Common myeloid progenitor, CD34-positive (primary cell): ENCODE measurements at regions not wholly inside any gene's neighbourhood (a gene's known extent, or its start where the extent isn't known, plus 50 kb on each side); places are given as distances from the start of the nearest gene placed in this dataset.
"Not testable (repeated sequence)": the region's sequence is repeated elsewhere in the genome, so short reads cannot be mapped to it uniquely, and the experiment has no call there.

Experiments used
- CTCF ChIA-PET: fragments of 350-600 bp; sonication (Branson Sonifier 250); formaldehyde crosslinking; loops from one replicate; lab custom pipeline; 2021; ENCODE audit warnings: antibody characterized with exemption; lab: Charles Lee
- POLR2A ChIA-PET: fragments of 350-600 bp; sonication (Branson Sonifier 250); formaldehyde crosslinking; loops from one replicate; lab custom pipeline; 2021; ENCODE audit warnings: antibody characterized with exemption; lab: Charles Lee
- DNase-seq, 3 donors: peaks; one replicate each; pipeline versions ENCODE4 v3.0.0 to v3.0.0-alpha.2; 2013
- H3K27ac ChIP-seq, 2 experiments: 1 replicate in 1 of 2; 2 replicates in 1 of 2; pipeline ENCODE4 v1.7.0; 2013; ENCODE audit warnings: inconsistent platforms in 2 of 2, low read length in 2 of 2, mild to moderate bottlenecking in 2 of 2, low read depth in 1 of 2, moderate library complexity in 1 of 2; ENCODE audit not compliant: severe bottlenecking in 2 of 2, insufficient read depth in 1 of 2, poor library complexity in 1 of 2
- H3K27me3 ChIP-seq, 5 experiments: replicated peaks in 2 of 5; 1 replicate in 3 of 5; 2 replicates in 2 of 5; pipeline versions ENCODE4 v1.6.1 to v1.7.0; 2013; ENCODE audit warnings: low read length in 4 of 5, mild to moderate bottlenecking in 2 of 5, moderate library complexity in 2 of 5, inconsistent platforms in 1 of 5; ENCODE audit not compliant: insufficient read depth in 5 of 5, control insufficient read depth in 4 of 5
- H3K36me3 ChIP-seq, 4 experiments: 1 replicate in 2 of 4; 2 replicates in 2 of 4; pipeline versions ENCODE4 v1.6.1 to v1.7.0; 2013; ENCODE audit warnings: low read length in 3 of 4, control low read depth in 1 of 4, mild to moderate bottlenecking in 1 of 4; ENCODE audit not compliant: control insufficient read depth in 4 of 4, insufficient read depth in 4 of 4
- H3K4me1 ChIP-seq, 4 experiments: 1 replicate in 3 of 4; 2 replicates in 1 of 4; pipeline versions ENCODE4 v1.6.1 to v1.7.1; 2013; ENCODE audit warnings: low read length in 3 of 4, mild to moderate bottlenecking in 3 of 4, control low read depth in 1 of 4, inconsistent platforms in 1 of 4, moderate library complexity in 1 of 4; ENCODE audit not compliant: control insufficient read depth in 4 of 4, insufficient read depth in 4 of 4; ENCODE audit errors: control extremely low read depth in 1 of 4
- H3K4me3 ChIP-seq, 7 experiments: 1 replicate in 4 of 7; 2 replicates in 3 of 7; pipeline versions ENCODE4 v1.5.1 to v1.7.0; 2013; ENCODE audit warnings: mild to moderate bottlenecking in 7 of 7, low read length in 6 of 7, moderate library complexity in 6 of 7, inconsistent platforms in 2 of 7, low read depth in 2 of 7, control low read depth in 1 of 7; ENCODE audit not compliant: insufficient read depth in 4 of 7, control insufficient read depth in 1 of 7; ENCODE audit errors: extremely low read depth in 1 of 7
- H3K9me3 ChIP-seq, 5 experiments: 1 replicate in 4 of 5; 2 replicates in 1 of 5; pipeline versions ENCODE4 v1.6.1 to v1.7.1; 2013; ENCODE audit warnings: low read length in 4 of 5, mild to moderate bottlenecking in 2 of 5, inconsistent platforms in 1 of 5, low read depth in 1 of 5, moderate library complexity in 1 of 5; ENCODE audit not compliant: control insufficient read depth in 4 of 5, insufficient read depth in 2 of 5; ENCODE audit errors: control extremely low read depth in 1 of 5
- WGBS: methylation state at CpG from one replicate; pipeline ENCODE4 v1.1.5; 2013; ENCODE audit not compliant: insufficient coverage; 5-methylcytosine and 5-hydroxymethylcytosine counted together

DNA sequence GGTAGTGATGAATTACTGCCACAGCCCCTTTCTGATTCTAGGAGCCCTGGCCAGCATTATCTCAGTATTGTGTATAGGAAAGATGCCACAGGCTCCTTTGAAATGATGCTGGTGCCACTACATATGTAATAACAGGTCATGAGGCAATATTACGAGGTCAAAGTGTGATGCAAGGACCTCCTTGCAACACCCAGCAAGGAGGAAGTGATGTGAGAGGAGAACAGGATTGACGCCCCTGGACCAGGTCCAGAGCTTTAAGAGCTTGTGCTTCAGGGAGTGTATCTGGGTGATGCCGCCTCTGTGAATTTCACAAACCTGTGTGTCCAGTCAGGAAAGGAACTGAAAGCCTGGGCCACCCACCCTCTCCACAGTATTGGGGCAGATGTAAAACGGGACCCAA, 261.8 kb downstream of the MID1IP1 start:
- peak in 2 of 3 donors; percentile 7 to 11 for DNase-seq
- POLR2A ChIA-PET = no interaction called here
- H3K9me3 ChIP-seq = peaks cover 0 to 11% (median under 1%) of the 10 kb centered on the region in 5 experiments
- WGBS = 92% methylated on average over 3 of the region's 4 CpGs
- CTCF ChIA-PET = no interaction called here
- H3K36me3 ChIP-seq = no peaks in the 10 kb centered on the region
- peaks cover 0 to 3% (median 0%) of the 10 kb centered on the region in 5 experiments for H3K27me3 ChIP-seq
- H3K27ac ChIP-seq = no peak overlapping the region
- no peak overlapping the region for H3K4me3 ChIP-seq
- H3K4me1 ChIP-seq = no peaks in the 10 kb centered on the region

DNA sequence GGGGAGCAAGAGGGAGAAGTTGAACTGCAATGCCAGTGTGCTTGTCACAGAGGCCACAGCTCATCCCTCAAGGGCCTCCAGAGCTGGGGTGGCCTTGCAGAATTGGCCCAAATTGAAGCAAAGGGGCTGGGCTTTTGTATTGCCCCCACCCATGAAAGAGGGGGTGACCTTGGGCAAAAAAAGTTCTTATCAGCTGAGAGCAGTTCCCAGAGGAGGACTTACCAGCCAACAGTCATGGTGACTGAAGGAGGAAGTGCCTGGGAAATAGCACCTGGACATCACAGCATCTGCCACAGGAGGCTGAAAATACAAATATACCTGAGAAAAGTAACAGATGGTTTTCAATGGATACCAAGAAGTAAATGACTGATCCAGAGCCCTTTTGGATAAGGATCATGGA, 262.4 kb downstream of the MID1IP1 start:
- POLR2A ChIA-PET = no interaction called here
- no peak overlapping the region for H3K27ac ChIP-seq
- DNase-seq = no peak
- H3K27me3 ChIP-seq = peaks cover 0 to 3% (median 0%) of the 10 kb centered on the region in 5 experiments
- H3K36me3 ChIP-seq = no peaks in the 10 kb centered on the region
- H3K9me3 ChIP-seq = peaks cover 0 to 11% (median 0%) of the 10 kb centered on the region in 5 experiments
- CTCF ChIA-PET = no interaction called here
- no peaks in the 10 kb centered on the region for H3K4me1 ChIP-seq
- no peak overlapping the region for H3K4me3 ChIP-seq

DNA sequence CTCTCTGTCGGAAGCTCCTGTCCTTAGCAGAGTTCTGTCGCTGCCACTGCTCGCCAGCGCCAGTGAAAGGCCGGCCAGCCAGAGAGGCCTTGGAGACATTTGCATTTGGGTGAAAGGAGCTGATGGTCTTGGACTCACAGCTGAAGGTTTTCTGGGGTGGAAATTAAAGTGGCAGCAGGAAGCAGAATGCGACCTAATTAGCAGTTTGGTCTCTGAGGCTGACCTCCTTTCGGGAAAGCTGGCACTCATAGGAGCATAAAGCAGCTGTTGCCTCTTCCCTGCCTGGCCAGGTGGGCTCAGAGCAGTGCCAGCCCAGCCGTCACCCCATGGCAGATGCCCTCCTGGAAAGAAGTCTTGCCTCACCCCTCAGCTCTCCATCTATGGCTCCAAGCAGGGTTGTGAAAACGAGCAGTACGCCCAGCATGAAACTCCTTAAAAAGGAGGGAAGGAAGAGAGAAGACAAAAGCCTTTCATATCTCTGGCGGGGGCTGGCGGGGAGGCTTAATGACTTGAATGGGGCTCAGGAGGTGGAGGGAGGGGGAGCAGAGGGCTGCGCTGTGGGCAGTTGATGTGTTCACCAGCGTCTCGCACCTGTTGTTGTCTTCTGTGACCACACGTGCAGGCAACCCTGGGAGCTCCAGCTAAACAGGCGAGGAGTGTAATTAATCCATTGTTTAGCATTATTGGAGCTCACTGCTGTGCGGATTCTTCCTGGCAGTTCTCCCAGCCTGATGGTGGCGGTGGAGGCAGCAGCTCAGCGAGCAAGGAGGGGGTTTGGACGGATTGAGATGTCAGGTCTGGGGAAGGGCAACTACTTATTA, 264.0 kb downstream of the MID1IP1 start:
- H3K36me3 ChIP-seq = no peaks in the 10 kb centered on the region
- ChIA-PET CTCF (no interaction called here), POLR2A (no interaction called here)
- WGBS = 76% methylated on average over 20 of the region's 21 CpGs
- no peaks in the 10 kb centered on the region for H3K4me1 ChIP-seq
- H3K9me3 ChIP-seq = peaks cover 0 to 9% (median 2%) of the 10 kb centered on the region in 5 experiments
- H3K4me3 ChIP-seq = no peak overlapping the region
- H3K27me3 ChIP-seq = peaks cover 0 to 3% (median 0%) of the 10 kb centered on the region in 5 experiments
- H3K27ac ChIP-seq = no peak overlapping the region
- DNase-seq = no peak

- Histone ChIP-seq H3K27ac (no peak overlapping the region), H3K36me3 (no peaks in the 10 kb centered on the region), H3K4me3 (no peak overlapping the region), H3K9me3 (peaks cover 0 to 4% (median 0%) of the 10 kb centered on the region in 5 experiments), H3K4me1 (no peaks in the 10 kb centered on the region), H3K27me3 (no peaks in the 10 kb centered on the region)
- no peak for DNase-seq
- ChIA-PET CTCF (no interaction called here), POLR2A (no interaction called here)
- WGBS = 97% methylated on average over 4 of the region's 5 CpGs
Measured at GRCh38 chrX:39067866-39068265, 266.6 kb downstream of the MID1IP1 start.

DNA sequence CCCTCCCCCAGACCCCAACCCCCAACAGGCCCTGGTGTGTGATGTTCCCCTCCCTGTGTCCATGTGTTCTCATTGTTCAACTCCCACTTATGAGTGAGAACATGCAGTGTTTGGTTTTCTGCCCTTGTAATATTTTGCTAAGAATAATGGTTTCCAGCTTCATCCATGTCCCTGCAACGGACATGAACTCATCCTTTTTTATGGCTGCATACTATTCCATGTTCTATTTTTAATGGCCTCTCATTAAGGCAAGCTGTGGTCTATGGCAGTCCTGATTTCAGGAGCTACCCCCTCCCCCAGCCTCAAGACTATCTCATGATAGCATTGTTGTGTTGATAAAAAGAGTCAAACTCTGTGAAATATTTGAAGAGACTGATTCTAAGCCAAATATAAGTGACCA, 267.4 kb downstream of the MID1IP1 start:
- WGBS = 86% methylated on average over 1 of the region's 1 CpG
- DNase-seq, H3K27ac ChIP-seq, H3K4me1 ChIP-seq, CTCF ChIA-PET, H3K4me3 ChIP-seq, H3K27me3 ChIP-seq, POLR2A ChIA-PET, H3K9me3 ChIP-seq, H3K36me3 ChIP-seq: not testable (repeated sequence)

DNA sequence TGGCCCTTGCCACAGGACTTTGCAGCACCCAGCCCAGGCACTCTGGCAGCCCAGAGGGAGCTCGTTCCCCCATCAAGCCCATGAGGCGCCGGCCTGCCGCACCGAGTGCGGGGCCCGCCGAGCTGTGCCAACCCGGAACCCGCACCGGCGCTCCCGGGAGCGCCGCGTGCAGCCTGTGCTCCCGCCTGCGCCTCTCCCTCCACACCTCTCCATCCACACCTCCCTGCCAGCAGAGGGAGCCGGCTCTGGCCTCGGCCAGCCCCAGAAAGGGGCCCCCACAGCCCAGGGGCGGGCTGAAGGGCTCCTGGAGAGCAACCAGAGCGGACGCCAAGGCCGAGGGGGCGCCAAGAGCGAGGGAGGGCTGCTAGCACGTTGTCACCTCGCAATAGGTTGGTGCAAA, 268.8 kb downstream of the MID1IP1 start:
- ChIA-PET CTCF (no interaction called here), POLR2A (no interaction called here)
- no peaks in the 10 kb centered on the region for H3K4me1 ChIP-seq
- no peak overlapping the region for H3K4me3 ChIP-seq
- peaks cover 0 to 4% (median 0%) of the 10 kb centered on the region in 5 experiments for H3K9me3 ChIP-seq
- H3K27me3 ChIP-seq = no peaks in the 10 kb centered on the region
- H3K36me3 ChIP-seq = no peaks in the 10 kb centered on the region
- no peak overlapping the region for H3K27ac ChIP-seq
- 78% methylated on average over 11 of the region's 28 CpGs for WGBS
- no peak for DNase-seq

DNA sequence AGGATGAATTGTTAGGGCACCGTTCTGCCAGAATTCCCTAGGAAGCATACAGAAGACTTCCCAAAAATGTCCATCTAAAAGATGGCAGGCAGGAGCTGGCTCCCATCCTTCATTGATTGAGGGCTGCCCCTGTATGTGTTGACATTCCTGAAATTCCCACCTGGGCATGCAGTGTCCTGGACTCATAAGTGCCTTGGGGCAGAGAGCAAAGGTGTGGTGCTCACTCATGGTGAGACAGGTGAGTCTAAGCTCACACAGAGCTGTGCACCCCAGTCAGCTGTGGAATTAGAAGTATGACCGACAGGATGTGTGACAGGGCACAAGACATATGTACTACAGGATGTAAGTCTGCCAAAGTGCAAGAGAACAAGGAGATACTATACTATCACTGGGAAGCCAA, 271.9 kb downstream of the MID1IP1 start:
- DNase-seq = no peak
- POLR2A ChIA-PET = no interaction called here
- CTCF ChIA-PET = no interaction called here
- Histone ChIP-seq H3K4me1 (no peaks in the 10 kb centered on the region), H3K27me3 (no peaks in the 10 kb centered on the region), H3K4me3 (no peak overlapping the region), H3K9me3 (peaks cover 0 to 4% (median 0%) of the 10 kb centered on the region in 5 experiments), H3K27ac (no peak overlapping the region), H3K36me3 (no peaks in the 10 kb centered on the region)
- WGBS = 64% methylated on average over 2 of the region's 2 CpGs
